ENCODE measurements at regions not wholly inside any gene's neighbourhood (a gene's known extent, or its start where the extent isn't known, plus 50 kb on each side); places are given as distances from the start of the nearest gene placed in this dataset.
"Not testable (repeated sequence)": the region's sequence is repeated elsewhere in the genome, so short reads cannot be mapped to it uniquely, and the experiment has no call there.

DNA sequence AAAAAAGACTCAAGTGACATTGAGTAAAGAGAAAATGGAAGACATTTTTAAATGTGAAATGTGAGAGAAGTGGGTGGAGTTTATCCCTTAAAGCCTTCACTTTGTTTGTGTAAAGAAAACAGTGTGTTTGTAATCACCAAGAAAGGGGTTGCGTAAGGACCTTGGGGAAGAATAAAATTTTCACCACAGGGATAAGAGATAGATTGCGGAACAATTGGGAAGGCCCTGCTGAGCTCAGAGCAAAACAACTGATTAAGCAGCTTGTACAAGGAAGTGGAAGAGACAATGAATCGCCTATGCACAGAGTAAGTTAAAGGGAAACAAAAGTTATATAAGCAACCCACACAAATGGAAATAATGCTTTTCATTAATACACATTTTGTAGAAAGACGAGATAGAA is 327.7 kb downstream of the RAD51AP2 start:
- peak; percentile 54 to 85 (median 74) for DNase-seq

- no peak for DNase-seq
Observed at GRCh38 chr2:17188721-17189120, 329.5 kb downstream of the RAD51AP2 start.

- no peak for DNase-seq
Observed at GRCh38 chr2:17184512-17184911, 333.7 kb downstream of the RAD51AP2 start.

DNA sequence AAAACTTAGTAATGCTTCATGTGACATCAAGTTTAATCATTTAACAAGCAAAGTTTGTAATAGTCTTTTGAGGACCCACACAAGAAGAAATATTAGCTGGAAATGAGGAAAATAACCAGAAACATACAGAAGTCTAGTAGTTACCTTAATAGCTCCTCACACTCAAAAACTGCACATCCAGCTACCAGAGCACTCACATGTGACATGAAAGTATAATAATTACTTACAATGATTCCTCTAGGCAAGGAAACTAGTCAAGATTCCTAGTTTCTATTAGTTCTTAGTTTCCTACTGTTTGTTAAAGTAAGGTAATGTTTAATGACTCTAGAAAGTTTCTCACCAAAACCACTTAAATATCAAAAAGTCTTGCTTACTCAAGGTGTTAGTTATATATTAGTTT is 335.8 kb downstream of the RAD51AP2 start:
- DNase-seq, result no peak

DNA sequence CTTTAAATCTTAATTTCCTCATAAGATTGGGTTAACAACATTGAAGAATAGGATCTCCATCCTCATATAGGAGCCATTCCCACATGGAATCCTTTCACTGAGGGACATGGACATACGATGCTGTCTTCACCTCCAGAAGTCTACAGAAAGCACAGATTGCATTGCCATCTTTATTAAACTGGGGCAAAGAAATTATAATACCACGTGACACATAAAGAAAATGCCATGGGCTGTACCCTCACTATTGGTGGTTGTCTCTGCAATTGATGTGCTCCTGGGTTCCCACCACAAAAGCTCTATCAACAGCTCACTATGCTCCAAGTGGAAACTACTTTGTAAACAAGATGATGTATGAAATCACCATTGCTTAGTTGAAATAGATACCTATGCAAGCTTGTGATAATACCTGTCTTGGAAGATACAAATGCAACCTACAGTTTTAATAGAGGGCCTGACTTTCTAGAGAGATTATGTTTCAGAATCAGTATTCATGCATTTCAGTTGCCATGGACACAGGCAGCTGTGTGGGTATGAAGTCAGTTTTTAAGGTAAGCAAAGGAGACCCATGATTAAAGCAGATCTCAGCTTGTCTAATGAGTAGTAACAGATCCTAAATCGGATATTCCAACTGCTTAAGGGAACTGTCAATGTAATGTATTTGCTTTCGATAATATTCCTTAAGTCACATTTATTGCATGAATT is 337.0 kb downstream of the RAD51AP2 start:
- DNase-seq, result no peak

DNA sequence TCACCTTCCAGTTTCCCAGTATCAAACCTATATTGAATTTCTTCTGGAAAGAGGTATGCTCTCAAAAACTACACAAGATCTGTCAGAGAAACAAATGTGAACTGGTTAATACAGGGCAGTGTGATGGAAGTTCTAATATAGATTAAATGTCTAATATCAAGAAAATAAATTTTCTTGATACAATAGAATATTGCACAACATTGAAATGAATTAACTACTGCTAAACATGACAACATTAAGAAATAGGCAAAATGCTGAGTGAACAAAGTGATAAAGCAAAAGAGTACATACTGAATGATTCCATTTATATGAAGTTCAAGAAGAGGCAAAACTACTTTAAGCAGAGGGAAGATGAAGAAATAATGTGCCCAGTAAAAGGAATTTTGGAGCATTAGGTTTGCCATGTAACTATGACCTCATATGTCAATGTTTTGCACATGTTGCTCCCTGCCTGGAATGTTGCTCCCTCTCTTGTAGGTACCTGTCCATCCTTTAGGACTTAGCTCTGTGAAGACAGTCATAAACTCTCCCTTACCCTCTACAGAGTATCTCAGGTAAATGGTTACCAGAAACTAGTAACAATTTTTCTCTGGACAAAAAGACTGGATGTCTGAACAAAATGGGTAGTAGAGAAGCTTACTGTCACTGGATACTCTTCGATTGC is 339.0 kb downstream of the RAD51AP2 start:
- no peak for DNase-seq

DNA sequence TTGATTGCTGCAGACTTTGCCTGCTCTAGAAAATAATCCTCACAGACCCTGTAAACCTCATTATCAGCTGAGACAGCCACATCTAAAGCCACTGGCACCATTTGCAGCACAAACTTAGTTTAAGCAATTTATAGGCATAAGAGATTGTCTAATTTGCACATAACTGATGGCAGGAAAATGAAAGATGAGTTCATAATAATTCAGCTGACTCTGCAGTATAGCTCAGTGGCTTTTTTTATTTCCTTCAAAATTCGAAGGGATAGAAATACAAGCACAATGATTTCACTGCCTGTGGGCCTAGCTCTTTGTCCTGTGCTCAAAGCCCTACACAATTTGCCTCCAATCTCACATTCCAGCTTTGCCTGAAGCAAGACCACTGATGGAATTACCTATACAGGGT is 341.2 kb downstream of the RAD51AP2 start:
- no peak for DNase-seq

DNA sequence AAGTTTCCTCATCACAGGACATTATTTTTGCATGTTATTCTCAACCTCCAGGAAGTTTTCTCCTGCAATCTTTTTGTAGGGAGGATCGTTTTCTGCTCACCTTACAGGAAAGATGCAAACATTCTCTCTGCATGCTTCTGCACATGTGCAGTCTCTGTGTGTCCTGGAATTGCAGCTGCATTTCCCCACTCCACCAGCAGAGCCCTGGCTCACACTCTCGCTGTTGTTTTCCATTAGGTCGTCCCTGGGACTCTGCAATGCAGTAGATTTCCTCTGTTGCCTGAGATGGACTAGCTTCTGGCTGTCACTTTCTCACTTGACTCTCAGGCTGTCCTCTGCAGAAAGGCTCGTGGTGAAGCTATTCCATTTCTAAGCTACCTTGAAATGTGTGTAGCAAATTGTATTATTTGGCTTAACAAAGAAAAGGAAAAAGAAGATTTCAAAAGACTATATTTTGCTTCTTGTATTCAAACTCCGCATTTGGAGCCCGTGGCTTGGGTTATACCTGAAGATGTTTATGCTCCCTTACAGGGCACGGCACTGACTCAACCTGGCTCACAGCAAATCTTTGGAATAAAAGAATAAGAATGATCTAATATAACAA is 346.7 kb downstream of the RAD51AP2 start:
- peak; percentile 15 to 58 (median 38) for DNase-seq

DNA sequence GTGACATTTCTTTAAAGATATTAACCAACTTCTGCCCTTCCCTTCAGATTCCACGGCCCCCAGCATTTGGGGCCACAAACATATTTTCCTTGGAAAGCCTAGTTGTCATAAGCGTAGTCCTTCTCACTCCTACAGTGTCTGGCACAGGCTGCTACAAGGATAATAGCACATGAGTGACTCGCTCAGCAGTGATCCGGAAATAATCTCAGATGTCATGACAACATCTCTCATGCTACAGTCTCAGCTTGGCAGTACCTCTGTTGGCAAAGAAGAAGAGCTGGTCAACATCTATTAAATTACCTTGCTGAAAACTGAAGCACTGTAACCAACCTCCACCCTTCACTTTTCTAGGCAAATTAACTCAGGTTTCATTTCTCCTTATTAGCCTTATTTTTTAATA is 351.7 kb downstream of the RAD51AP2 start:
- no peak for DNase-seq

DNA sequence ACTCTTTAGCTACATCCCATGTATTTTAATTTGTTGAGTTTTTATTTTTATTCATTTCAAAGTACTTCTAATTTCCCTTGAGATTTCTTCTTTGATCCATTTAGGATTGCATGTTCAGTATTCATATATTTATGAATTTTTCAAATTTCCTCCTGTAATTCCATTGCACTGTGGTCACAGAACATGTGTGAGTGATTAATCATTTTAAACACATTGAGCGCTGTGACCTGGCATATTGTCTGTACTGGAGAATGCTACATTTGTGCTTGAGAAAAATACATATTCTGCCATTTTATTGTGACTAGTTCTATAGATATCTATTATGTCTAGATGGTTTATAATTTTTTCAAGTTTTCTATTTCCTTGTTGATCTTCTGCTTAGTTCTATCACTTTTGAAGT is 353.7 kb downstream of the RAD51AP2 start:
- no peak for DNase-seq

DNA sequence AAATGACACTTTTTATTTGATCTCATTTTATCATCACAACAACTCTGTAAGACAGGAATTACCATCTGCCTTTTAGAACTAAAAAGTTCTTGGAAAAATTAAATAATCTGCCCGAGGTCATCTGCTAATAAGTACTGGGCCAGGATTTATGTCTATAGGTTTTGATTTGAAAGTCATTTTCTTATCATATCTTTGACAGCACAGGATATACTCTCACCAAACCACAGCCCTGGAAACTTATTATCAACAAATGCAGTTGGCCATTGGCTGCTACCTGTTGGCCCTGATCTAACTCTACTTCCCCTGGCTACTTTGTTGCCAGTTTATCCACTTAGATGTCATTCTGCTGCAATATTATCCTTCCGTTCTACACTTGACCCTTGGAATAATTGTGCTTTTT is 354.6 kb downstream of the RAD51AP2 start:
- DNase-seq, result no peak

DNA sequence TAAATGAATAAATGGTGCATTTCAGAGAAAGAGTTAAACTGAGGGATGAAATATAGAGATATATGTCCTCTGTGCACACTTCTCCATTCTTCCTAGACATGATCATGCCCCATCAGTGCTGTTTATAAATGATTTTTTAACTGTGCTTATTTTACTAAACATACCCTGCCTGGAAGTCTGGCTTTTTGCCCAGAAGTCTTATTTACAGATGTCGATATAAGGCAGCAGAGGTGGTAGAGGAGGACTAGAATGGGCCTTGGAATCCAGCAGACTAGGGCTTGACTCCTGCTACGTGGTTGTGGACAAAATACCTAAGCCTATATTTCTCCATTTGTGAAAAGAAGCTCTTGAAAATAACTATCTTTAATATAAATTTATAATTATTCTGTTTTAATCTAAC is 355.5 kb downstream of the RAD51AP2 start:
- no peak for DNase-seq

DNA sequence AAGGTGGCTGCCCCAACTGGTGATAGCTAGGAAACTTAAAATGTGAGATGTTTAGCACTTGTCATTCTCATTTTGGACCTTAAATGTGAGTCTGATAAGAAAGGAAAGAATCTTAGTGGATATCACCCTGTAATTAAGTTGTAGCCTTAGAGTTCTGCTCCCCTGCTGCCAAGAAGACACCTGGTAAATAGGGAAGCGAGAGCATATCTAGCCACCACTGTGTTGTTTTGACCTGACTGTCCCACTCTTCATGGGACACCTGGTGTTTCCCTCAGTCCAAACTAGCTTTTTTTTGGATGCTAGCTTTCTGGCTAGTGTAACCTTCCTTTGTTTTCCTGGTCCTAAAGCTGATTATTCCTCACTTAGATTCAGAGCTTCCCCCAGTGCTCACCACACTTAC is 357.6 kb downstream of the RAD51AP2 start:
- DNase-seq, result no peak

DNA sequence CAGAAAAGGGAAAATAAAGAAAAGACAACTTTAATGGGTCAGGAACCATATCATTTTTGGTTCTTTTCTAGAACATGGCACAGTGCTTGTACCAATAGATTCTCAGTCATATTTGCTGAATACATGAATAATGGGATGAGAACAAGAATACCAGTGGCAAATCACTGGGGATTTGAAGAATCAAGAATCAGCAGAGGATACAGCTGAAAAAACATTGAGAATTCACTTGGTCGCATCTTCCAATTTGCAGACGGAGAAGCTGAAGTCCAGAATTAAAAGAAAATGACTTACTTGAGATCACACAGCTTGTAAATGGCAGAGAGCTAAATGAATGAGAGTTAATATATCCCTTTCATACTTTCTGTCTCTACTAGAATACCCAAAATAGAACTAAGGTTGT is 362.2 kb downstream of the RAD51AP2 start:
- DNase-seq, result no peak

DNA sequence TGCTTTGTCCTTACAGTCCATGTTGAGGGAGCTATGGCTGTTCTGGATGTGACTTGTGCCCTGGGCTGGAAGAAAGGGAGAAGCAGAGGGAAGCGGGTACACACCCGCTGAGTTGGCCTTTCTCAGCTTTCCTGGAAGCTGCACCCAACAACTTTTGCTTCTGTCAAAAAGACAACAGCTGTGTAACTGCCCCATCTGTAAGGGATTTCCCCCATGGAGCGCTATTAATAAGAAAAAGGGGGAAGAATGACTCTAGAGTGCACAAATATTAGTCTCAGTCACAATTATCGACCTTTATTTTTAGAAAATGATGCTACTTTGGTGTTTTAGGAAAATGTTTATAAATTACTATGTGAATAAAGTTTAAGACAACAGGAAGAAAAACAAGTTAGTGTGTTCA is 368.3 kb downstream of the RAD51AP2 start:
- DNase-seq, result peak in 1 of 4 experiments; percentile 4

DNA sequence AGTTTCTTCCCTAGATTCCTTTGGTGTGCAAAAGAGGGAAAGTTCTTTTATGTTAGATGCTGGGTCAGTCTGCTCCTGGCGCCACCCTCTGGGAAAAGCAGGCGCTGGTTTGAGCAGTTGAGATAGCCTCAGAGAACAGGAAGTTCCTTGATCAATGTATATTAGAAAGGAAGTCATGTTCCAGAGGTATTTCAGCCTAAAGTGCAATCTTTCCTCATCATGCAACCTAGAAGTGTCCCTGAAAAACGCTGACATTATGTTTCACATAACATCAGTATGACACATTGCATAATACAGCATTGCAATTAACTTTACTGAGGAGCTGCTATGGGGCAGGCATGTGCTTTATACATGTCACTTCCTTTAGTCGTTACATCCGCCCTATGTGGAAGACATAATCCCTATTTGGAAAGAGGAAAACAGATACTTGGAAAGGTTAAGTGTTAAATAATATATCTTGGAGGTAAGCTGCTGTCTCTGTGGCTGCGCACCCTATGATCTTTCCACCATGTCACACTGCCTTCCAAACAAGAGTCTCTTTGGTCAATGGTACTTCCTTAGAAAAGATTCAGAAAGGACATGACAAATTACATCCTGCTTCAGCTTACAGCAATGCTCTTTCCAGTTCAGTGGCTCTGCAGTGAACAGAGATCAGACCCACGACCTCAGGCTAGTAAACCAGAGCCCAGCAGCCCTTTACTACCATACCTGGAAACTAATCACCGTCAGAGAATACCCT is 369.7 kb downstream of the RAD51AP2 start:
- peak; percentile 15 to 59 (median 59) for DNase-seq

- no peak for DNase-seq
Observed at GRCh38 chr2:17146358-17146757, 371.9 kb downstream of the RAD51AP2 start.

DNA sequence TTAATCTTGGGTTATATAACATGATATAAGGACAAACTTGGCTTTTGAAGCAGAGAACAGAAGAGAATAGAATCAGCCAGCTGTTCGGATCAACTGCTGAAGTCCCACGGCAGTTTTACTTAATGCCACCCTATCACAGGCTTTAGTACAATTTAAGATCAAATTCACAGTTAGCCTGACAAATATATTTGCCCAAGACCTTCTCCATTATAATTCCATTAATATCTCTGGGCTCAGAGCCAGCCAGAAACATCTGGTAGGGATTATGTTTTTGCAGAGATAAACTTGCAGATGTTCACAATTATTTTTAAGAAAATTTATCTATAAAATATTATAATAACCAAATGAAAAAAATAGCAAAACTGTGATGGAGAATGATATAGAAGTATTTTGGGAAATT is 381.4 kb downstream of the RAD51AP2 start:
- DNase-seq, result no peak

DNA sequence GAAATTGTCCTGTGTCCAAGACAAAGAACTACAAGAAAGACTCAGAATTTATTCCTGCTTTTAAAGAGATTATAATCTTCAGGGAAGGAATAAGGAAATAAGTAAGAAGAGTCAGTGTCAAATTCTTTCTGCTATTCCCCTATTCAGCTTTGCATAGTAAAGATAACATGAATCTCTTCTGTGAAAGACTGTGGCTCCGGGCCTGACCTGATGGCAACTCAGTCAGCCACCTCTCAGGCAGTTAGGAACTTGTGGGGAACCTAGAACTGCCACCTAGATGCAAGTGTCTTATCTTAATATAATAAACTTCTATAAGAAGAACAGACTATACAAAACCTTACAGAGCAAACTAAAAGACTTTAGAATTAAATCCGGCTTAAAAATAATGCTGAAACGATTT is 382.0 kb downstream of the RAD51AP2 start:
- DNase-seq, result no peak

DNA sequence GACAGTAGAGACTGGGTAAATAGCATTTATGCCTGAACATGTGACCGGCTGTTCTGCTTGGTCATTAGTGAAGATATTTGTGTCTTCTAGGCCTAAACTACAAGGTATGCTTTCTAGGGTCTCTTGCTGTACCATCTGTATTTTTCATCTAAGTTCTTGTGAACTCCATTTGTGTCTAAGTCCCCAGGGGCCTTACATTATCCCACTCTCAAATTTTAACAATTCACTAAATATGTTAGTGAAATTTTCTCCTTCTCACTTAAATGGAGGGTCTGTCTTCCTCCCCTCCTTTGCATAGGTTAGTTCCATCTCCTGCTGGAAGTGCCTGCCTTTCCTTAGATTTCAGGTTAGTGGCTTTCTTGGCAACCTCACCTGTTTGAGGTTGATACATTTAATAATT is 382.6 kb downstream of the RAD51AP2 start:
- DNase-seq, result no peak

DNA sequence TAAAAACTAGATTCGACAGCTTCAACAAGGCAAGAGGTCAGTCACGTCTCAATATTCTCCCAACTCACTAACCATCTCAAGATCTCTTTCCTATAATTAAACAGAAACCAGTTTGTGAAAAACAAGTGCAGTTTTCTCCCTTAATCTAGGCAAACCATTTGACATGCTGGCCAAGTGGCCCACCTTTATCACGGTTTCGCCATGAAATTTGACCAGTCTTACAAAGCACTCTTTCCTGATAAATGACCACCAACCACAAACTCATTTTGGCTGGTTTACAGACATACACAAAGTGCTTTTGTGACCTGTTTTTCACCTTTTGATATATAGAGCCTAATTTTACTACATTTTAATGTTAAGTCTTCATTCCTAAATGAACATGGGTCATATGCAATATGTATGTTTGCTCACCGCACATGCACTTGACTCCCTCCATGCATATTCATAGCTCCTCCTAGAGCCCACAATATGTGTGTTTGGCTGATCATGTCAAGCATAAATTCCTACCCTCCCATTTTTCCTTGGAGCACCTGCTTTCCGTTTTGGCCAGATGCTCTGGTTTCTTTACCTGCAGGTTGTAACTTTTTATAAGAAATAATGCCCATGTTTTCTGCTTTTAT is 385.1 kb downstream of the RAD51AP2 start:
- DNase-seq, result no peak

DNA sequence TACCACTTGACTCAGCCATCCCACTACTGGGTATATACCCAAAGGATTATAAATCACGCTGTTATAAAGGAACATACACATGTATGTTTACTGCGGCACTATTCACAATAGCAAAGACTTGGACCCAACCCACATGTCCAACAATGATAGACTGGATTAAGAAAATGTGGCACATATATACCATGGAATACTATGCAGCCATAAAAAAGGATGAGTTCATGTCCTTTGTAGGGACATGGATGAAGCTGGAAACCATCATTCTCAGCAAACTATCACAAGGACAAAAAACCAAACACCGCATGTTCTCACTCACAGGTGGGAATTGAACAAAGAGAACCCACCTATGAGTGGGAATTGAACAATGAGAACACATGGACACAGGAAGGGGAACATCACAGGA is 387.6 kb downstream of the RAD51AP2 start:
- not testable (repeated sequence) for DNase-seq

All from suppressor macrophage (primary cell).